CD4-positive, alpha-beta T cell (primary cell): ENCODE measurements at regions not wholly inside any gene's neighbourhood (a gene's known extent, or its start where the extent isn't known, plus 50 kb on each side); places are given as distances from the start of the nearest gene placed in this dataset.

Source experiments
- ATAC-seq: fragments of 200-7000 bp; cut with Tn5 transposase; one replicate; pipeline ENCODE4 v1.10.0; 2022; ENCODE audit warnings: mild to moderate bottlenecking; ENCODE audit not compliant: poor library complexity
- CTCF ChIA-PET: fragments of 350-600 bp; sonication (Branson Sonifier 250); formaldehyde crosslinking; loops from one replicate; lab custom pipeline; 2021; ENCODE audit warnings: antibody characterized with exemption, inconsistent platforms; lab: Charles Lee
- POLR2A ChIA-PET: fragments of 350-600 bp; sonication (Branson Sonifier 250); formaldehyde crosslinking; loops from one replicate; lab custom pipeline; 2021; ENCODE audit warnings: antibody characterized with exemption, inconsistent platforms; lab: Charles Lee
- DNase-seq, 14 experiments: peaks; one replicate each; pipeline ENCODE4 v3.0.0-alpha.2; 2013 to 2020; ENCODE audit warnings: mixed read lengths in 2 of 14
- H3K27ac ChIP-seq, 2 donors: one replicate each; pipeline versions ENCODE4 v1.5.1 to v1.7.0; 2013; ENCODE audit warnings: low read length in 2 of 2, low read depth in 1 of 2, mild to moderate bottlenecking in 1 of 2
- H3K27me3 ChIP-seq, 2 experiments: 1 replicate in 1 of 2; 2 replicates in 1 of 2; pipeline versions ENCODE4 v1.6.1 to v1.7.0; 2013; ENCODE audit warnings: low read length in 2 of 2, control low read depth in 1 of 2, mild to moderate bottlenecking in 1 of 2, moderate library complexity in 1 of 2; ENCODE audit not compliant: insufficient read depth in 2 of 2, control insufficient read depth in 1 of 2
- H3K36me3 ChIP-seq: one replicate; pipeline ENCODE4 v1.6.1; 2013; ENCODE audit warnings: low read length, control low read depth; ENCODE audit not compliant: insufficient read depth
- H3K4me1 ChIP-seq: one replicate; pipeline ENCODE4 v1.6.1; 2013; ENCODE audit warnings: low read length, control low read depth; ENCODE audit not compliant: insufficient read depth
- H3K4me3 ChIP-seq: one replicate; pipeline ENCODE4 v1.5.1; 2013; ENCODE audit warnings: mild to moderate bottlenecking, low read length, moderate library complexity
- H3K9me3 ChIP-seq, 2 experiments: 1 replicate in 1 of 2; 2 replicates in 1 of 2; pipeline versions ENCODE4 v1.6.1 to v1.7.0; 2013; ENCODE audit warnings: low read length in 2 of 2, mild to moderate bottlenecking in 2 of 2, control low read depth in 1 of 2, moderate library complexity in 1 of 2; ENCODE audit not compliant: control insufficient read depth in 1 of 2, insufficient read depth in 1 of 2
- H3K27ac Mint-ChIP-seq: one replicate; pipeline ENCODE4 v1.8.0; 2020; ENCODE audit warnings: mixed read lengths
- H3K27me3 Mint-ChIP-seq: one replicate; pipeline ENCODE4 v1.8.0; 2021; ENCODE audit warnings: mixed read lengths
- H3K36me3 Mint-ChIP-seq: one replicate; pipeline ENCODE4 v1.8.0; 2021; ENCODE audit warnings: low read depth, mixed read lengths
- H3K4me1 Mint-ChIP-seq: one replicate; pipeline ENCODE4 v1.8.0; 2021; ENCODE audit warnings: low read depth, mixed read lengths
- H3K4me3 Mint-ChIP-seq: one replicate; pipeline ENCODE4 v1.8.0; 2020; ENCODE audit warnings: mild to moderate bottlenecking, mixed read lengths
- H3K9me3 Mint-ChIP-seq: one replicate; pipeline ENCODE4 v1.8.0; 2020; ENCODE audit warnings: mixed read lengths
- intact Hi-C, 2 experiments: fragments of 100-400 bp; cut with DNase I in 1 of 2; cut with micrococcal nuclease in 1 of 2; formaldehyde crosslinking; loops; one replicate each; pipeline versions ENCODE4 v1.15.1 to v1.9.0; 2023 to 2025; cut with DNase I, micrococcal nuclease
- TF ChIP-seq, protein P1 (sequence below): fragments of 200-600 bp; IDR thresholded peaks from one replicate; pipeline ENCODE4 v1.8.0; 2022; ENCODE audit warnings: antibody characterized with exemption, mild to moderate bottlenecking

DNA sequence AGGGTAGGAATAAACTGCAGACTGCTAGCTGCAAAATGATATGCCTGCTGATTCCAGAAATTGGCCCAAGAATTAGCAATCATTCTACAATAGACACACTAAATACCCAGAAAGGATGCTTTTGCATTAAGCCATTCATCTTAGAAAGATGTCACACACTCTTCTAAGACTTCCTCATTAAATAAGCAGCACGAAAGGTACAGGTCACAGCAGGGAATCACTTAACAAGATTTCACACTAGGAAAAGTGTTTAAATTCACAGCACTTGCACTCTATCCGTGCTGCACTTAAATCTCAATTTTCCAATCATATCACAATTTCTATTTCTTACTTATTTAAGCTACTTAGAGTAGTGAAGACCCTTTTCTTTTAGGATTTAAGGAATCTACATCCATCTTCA lies 372.8 kb upstream of the CBLB start:
- H3K27ac Mint-ChIP-seq = no peak overlapping the region
- CTCF ChIA-PET = no interaction called here

DNA sequence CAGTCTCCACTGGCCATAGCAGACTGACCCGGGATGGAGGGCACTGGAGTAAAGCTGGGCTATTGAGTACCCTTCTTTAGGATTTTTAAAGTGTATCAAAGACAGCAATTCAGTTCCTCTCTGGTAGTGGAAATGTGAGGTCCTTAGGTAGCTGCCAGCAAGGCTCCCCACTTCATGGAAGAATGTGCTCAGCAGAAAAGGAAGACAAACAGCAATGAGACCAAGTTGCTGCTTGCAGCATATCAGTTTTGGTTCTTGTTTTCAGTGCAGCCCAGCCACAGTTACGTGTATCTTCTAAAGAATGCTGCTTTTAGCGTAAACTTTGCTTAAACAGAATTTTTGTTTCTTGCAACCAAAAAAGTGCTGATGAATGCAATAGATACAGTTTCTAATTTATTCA lies 374.0 kb upstream of the CBLB start:
- DNase-seq (no peak), ATAC-seq (no peak)
- Mint-ChIP-seq H3K27me3 (no peaks in the 10 kb centered on the region), H3K4me1 (no peaks in the 10 kb centered on the region), H3K9me3 (no peaks in the 10 kb centered on the region), H3K36me3 (no peaks in the 10 kb centered on the region), H3K27ac (no peak overlapping the region), H3K4me3 (no peak overlapping the region)
- Histone ChIP-seq H3K36me3 (no peaks in the 10 kb centered on the region), H3K4me1 (no peaks in the 10 kb centered on the region), H3K27me3 (no peaks in the 10 kb centered on the region), H3K27ac (no peak overlapping the region), H3K4me3 (no peak overlapping the region), H3K9me3 (no peaks in the 10 kb centered on the region)
- CTCF ChIA-PET = no interaction called here
- TF ChIP-seq, protein P1, sequence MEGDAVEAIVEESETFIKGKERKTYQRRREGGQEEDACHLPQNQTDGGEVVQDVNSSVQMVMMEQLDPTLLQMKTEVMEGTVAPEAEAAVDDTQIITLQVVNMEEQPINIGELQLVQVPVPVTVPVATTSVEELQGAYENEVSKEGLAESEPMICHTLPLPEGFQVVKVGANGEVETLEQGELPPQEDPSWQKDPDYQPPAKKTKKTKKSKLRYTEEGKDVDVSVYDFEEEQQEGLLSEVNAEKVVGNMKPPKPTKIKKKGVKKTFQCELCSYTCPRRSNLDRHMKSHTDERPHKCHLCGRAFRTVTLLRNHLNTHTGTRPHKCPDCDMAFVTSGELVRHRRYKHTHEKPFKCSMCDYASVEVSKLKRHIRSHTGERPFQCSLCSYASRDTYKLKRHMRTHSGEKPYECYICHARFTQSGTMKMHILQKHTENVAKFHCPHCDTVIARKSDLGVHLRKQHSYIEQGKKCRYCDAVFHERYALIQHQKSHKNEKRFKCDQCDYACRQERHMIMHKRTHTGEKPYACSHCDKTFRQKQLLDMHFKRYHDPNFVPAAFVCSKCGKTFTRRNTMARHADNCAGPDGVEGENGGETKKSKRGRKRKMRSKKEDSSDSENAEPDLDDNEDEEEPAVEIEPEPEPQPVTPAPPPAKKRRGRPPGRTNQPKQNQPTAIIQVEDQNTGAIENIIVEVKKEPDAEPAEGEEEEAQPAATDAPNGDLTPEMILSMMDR = no peak
- POLR2A ChIA-PET = no interaction called here
- intact Hi-C loops = no loop called here

More for the DNA sequence above, 372.8 kb upstream of the CBLB start:
- H3K4me1 ChIP-seq = no peaks in the 10 kb centered on the region
- H3K36me3 Mint-ChIP-seq = no peaks in the 10 kb centered on the region
- intact Hi-C loops = no loop called here
- TF ChIP-seq, protein P1 = no peak
- no peak overlapping the region for H3K27ac ChIP-seq
- H3K27me3 Mint-ChIP-seq = no peaks in the 10 kb centered on the region
- no peaks in the 10 kb centered on the region for H3K4me1 Mint-ChIP-seq
- H3K27me3 ChIP-seq = no peaks in the 10 kb centered on the region
- no peaks in the 10 kb centered on the region for H3K9me3 ChIP-seq
- H3K9me3 Mint-ChIP-seq = peaks cover 3% of the 10 kb centered on the region
- H3K4me3 Mint-ChIP-seq = no peak overlapping the region
- POLR2A ChIA-PET = no interaction called here
- DNase-seq = no peak
- ATAC-seq = no peak
- H3K4me3 ChIP-seq = no peak overlapping the region
- no peaks in the 10 kb centered on the region for H3K36me3 ChIP-seq

DNA sequence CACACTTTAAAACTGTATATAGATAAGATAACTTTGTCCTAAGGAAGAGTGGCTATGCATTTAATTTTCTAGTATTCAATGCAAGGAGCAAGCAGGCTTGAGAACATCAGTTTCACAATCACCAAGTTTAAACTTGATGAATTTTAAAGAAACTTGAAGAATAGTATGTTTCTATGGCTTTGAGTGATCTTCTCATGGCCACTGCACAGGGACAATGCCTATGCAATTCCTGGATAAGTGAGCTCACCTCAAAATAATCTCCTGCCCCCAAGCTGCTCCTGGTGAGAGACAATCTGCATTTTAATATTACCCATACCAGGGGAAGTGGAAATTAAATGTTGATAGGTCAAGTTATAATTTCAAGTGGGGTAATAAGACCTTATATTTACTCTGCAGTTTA lies 376.6 kb upstream of the CBLB start:
- Mint-ChIP-seq H3K4me3 (no peak overlapping the region), H3K27ac (no peak overlapping the region), H3K36me3 (no peaks in the 10 kb centered on the region), H3K9me3 (no peaks in the 10 kb centered on the region), H3K4me1 (no peaks in the 10 kb centered on the region), H3K27me3 (no peaks in the 10 kb centered on the region)
- TF ChIP-seq, protein P1 = no peak
- no peak for ATAC-seq
- intact Hi-C loops = no loop called here
- CTCF ChIA-PET = interaction anchor here (1.4 kb wide), 1 partner anchor 12 kb away, joined by 3 read pairs; no protein-coding TSS in a partner anchor
- no peaks in the 10 kb centered on the region for H3K36me3 ChIP-seq
- H3K4me1 ChIP-seq = no peaks in the 10 kb centered on the region
- no peak for DNase-seq
- no peak overlapping the region for H3K27ac ChIP-seq
- no peak overlapping the region for H3K4me3 ChIP-seq
- no peaks in the 10 kb centered on the region for H3K9me3 ChIP-seq
- POLR2A ChIA-PET = no interaction called here
- H3K27me3 ChIP-seq = no peaks in the 10 kb centered on the region
